IPS DF 4.7 (cell line): ENCODE measurements at regions not wholly inside any gene's neighbourhood (a gene's known extent, or its start where the extent isn't known, plus 50 kb on each side); places are given as distances from the start of the nearest gene placed in this dataset.

Experiments used
- DNase-seq: peaks from one replicate; pipeline ENCODE4 v3.0.0-alpha.2; 2013; ENCODE audit warnings: low spot score; ENCODE audit errors: extremely low read depth

DNA sequence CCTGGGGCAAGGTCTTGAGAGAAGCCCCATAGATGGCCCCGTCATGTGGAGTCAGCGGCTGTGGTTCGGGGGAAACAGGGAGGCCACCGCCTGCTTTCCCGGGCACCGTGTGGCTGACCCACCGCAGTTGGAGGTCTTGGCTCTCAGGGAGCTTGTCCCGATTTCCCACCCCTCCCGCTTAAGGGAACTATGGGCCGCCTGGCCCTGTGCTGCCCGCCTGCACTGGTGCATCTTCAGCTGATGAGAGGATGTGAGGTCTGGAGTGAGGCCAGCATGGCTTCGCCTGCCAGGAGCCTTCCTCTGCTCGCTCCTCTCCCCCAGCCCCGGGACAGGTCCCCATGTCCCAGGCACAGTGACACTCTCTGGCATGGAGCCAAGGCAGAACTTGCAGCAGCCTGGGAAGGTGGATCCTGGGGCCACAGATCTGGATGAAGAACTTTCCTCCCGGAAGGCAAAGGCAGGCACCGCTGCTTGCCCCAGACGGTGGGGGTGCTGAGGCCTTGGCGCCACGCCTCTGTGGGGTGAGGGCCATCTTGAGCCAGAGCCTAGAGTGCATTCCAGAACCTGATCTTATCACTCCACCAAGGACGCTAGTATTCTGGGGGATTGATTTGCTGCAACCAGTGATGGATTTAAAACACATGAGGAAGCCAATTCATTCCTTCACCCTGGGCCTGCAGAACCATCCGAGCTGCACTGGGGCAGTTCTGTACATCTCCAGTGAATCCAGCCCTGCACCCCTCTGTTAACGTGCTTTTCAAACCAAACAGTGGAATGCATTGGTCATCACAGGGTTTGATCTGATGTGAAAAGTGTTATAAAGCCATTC, 178.6 kb upstream of the TNRC6C start:
- DNase-seq: no peak

GRCh38 chr17:77781536-77781935, 177.0 kb upstream of the TNRC6C start:
- no peak for DNase-seq

GRCh38 chr17:77782201-77782600, 176.3 kb upstream of the TNRC6C start:
- no peak for DNase-seq

- no peak for DNase-seq
Measured at GRCh38 chr17:77782611-77783010, 175.9 kb upstream of the TNRC6C start.

DNA sequence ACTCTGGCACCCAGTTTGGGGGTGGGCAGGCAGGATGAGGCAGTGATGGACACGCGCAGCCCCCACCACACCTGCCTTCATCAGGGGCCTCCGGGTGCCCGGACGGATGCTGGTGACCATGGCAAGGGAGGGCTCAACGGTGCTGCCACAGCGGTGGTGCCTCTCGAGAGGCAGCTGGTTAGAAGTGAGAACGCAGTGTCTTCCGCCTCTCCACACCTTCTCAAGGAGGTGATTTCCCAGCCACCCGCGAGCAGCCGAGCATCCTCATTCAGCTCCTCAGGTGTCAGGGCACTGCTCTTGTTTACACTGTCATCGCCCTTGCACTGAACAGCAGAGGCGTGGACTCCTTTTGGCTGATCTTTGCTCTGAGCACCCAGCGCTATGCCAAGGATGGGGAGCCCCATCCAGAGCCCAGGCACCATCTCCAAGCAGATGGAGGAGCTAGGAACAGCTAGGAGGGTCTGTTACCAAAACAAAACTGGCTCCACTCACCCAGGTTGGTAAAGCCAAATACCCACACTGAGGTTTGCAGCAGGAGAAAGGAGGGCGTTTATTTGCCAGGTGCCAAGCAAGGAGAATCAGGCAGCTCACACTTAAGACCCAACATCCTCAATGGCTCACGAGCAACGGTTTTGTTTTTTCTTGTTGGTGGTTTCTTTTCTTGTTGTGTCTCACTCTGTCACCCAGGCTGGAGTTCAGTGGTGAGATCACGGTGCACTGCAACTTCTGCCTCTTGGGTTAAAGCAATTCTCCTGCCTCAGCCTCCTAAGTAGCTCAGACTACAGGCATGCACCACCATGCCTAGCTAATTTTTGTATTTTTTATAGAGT, 174.3 kb upstream of the TNRC6C start:
- no peak for DNase-seq

DNA sequence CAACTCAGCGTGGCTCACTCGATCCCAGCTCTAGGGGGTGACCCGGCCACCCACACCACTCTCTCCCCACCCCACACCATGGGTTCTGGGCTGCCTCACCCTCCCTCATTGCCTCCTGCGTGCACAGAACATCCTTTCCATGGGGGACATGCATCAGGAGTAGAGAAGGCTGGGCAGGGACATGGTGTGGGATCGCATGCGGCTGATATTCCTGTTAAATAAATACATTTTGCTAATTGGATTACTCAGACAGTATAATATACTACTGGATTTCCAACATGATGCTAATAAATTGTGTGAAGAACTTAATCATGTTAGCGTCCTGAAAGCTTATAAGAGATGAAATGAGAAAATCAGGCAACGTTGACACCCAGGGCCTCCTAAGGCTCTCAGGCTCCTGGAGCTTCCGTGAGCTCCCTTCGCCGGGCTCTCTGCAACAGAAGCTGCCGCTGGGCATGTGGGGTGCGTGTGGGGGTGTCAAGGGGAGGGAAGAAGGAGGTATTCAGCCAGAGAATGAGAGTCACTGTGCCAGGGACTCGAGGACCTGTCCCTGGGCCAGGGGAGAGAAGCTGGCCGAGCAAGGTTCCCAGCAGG, 173.1 kb upstream of the TNRC6C start:
- no peak for DNase-seq

GRCh38 chr17:77786090-77786489, 172.4 kb upstream of the TNRC6C start:
- no peak for DNase-seq

GRCh38 chr17:77786740-77787505, 171.6 kb upstream of the TNRC6C start:
- no peak for DNase-seq

- no peak for DNase-seq
Measured at GRCh38 chr17:77790143-77790829, 168.2 kb upstream of the TNRC6C start.

- DNase-seq: no peak
Measured at GRCh38 chr17:77792626-77793025, 165.9 kb upstream of the TNRC6C start.

DNA sequence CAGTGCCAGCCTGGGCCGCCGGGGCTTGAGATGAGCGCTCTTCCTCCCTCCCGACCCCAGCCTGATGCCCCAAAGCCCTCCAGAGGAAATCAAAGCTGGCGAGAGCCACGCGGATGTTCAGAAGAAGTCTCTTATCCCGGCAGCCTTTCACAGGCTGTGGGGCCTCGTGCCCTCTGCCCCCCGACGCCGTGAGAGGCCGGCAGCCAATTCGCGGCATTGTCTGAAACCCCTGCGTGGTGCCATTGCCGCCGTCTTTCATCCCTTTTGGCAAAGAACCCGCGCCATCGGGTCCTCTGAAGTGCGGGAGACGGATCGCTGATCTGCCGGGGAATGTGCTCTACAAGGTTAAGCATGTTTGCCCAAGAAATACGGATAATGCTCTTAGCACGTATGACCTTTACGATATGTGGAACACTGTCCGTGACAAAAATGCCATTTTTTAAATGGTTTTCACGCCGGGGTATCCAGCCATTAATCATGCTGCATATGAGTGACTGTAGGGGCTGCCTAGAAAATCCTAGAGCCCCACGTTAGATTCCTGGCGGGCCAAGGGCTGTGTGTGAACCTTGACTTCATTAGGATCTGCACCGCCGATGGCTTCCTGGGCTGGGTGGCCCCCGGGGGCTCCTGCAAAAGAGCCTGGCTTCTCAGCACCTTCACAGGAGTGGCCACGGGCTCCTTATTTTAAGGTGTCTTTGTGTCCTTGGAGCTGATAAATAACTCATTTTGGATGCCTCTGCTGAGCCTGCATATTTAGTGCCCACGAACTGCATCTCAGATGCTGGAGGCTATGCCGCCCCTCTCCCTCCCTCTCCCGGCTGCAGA, 165.1 kb upstream of the TNRC6C start:
- no peak for DNase-seq

GRCh38 chr17:77793971-77794235, 164.6 kb upstream of the TNRC6C start:
- DNase-seq: no peak

DNA sequence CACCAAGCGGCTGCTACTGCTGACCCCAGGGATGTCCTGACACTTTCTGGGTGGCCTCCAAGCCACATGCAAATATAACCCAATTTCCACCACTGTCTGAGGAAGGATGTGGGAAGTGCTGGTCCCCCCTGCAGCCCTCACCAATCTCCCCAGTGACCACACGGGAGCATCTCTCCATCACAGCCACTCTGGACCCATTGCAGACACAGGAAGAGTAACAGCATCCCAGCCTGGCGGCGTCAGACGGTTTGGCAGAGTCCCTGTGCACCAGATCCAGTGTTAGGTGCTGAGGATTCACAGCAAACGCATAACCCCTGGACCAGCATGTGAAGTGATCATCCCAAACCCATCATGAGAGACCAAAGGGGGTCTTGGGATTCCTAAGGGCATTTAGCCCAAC, 163.7 kb upstream of the TNRC6C start:
- no peak for DNase-seq

DNA sequence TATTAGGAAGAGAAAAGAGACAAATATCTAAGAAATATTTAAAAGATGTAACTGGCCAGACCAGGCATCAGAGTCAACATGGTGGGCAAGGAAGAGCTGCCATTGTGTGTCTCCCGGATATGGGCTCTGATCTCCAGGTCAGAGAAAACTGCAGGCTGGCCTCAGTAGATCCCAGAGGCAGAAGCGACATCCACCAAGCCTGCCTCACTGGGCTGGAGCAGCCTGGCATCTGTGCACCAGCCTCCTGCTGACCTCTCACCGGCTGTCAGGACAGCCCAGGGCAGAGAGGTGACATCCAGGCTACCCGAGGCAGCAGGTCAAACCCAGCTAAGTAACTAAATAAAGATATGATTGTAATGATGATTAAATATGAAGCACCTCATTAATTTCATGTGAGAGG, 162.8 kb upstream of the TNRC6C start:
- DNase-seq: no peak

DNA sequence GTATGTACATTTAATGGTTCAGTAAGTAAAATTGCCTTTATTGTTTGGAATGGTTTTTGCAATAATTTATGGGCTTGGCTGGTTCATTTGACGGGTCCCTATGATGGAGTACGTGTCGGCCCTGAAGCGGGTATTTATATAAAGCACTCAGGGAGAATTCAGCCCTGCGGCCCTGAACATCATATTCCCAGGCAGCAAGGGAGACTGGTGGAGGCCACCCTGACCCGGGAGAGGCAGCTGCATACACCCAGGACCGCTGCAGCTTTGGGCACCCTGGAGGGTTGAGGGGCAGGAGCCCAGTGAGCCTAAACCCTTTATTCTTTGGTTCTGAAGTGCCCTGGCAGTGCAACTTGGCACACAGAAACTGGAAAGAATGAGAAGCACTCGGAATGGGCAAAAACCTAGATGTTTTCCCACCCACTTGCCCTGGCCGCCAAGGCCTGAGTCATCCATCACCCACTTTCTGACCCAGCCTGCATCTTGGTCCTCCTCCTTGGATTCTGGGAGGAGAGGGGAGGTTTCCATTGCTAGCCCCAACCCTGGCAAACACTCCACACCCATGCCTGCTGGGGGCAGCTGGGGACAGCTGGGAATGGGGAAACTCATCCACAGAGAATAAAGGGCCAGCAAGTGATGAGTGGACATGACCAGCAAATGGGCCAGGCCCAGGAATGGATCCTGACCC, 162.2 kb upstream of the TNRC6C start:
- DNase-seq: no peak

DNA sequence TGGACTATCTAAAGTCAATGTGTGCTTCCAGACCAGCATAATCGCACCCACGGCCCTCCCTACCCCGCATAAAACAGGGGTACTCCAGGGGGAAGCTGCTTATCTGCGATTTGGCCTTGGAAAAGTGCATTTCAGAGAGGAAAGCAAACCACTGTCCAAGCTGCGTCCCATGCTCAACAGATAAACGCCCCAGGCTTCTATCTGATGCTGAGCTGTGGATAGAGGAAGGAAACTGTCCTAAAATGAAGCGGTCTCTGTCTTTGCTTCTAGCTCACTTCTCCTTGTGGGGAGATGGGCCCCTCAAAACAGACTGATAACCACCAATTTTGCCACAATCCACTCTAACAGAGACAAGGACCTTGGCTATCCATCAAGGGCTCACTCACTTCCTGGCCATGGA, 160.5 kb upstream of the TNRC6C start:
- DNase-seq: no peak

DNA sequence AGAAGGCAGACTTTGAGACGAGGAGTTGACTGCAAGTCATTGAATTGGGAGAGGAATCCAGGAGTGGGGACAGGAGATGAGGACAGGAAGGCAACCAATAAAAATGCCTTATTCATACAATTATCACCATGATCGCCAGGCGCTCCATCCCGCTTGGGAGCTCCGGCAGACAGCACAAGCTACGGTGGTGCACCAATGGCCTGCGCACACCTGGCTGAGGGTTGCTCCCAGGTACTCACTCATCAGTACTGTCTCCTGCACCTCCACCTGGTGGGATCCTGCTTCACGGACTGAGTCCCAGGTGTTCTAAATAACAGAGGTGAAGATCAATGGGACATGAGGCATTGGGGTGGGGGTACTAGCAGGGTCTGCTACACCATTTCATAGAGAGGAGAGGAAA, 160.0 kb upstream of the TNRC6C start:
- DNase-seq: no peak

DNA sequence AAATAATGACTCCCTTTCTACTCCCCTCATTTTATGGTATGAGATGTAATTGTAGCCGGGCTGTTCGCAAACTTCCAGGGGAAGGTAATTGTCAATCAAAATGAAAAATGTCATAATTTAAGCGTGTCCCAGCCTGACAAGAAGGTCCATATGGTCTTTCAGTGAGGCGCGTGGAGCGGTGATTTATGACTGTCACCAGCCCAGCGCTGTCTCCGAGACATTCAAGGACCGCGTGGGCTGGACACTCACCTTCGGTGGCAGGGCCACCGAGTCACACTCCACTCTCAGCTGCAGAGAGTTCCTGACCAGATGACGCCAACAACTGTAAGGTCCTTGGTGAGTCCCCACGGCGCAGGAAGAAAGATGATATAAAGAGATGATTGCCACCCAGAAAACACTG, 157.7 kb upstream of the TNRC6C start:
- DNase-seq: no peak

DNA sequence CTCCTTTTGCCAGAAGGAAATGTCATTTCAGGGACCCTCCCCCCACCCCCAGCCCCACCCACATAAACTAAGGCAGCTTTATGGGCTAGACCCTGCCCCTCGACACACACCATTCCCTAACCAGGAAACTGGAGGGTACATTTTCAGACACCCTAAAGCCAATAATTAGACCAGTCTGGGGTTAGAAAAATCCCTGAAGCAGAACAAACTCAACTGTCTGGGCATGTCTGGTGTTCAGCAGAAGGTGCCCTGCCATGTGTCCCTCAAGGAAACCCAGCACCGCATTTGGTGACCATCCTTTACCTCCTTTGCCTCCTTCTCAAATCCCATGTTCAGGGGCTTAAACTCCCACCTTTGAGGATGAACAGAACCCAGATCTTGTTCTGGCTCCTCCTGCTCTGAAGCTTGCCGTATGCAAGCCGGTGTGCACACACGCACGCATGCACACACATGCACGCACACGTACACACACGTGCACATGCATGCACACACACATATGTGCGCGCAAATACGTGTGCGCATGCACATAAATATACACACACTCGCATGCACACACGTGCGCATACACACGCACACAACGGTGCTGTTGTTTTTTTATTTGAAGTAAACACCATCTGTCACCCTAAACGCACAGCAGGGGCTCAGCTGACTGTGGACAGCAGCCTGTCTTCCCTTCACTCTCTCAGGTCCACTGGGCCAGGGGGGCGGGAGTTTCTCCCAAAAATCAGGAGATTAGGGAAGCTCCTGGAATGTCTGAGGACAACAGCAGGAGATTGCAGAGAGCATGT, 156.8 kb upstream of the TNRC6C start:
- DNase-seq: no peak
